ENCODE measurements at regions not wholly inside any gene's neighbourhood (a gene's known extent, or its start where the extent isn't known, plus 50 kb on each side); places are given as distances from the start of the nearest gene placed in this dataset.

- in situ Hi-C loops (cut with HindIII; ENCODE audit: low pct_unique_long_range_greater_than_20kb, low sequenced_read_pairs): no loop called here
Measured at GRCh38 chr16:76866994-76867393, 324.0 kb upstream of the MON1B start.

GRCh38 chr16:76875898-76876297, 315.1 kb upstream of the MON1B start:
- Histone ChIP-seq H3K27ac (ENCODE audit: low read length) (no peak overlapping the region), H3K27me3 (ENCODE audit: control insufficient read depth, insufficient read depth, low read length) (no peaks in the 10 kb centered on the region), H3K4me1 (ENCODE audit: control insufficient read depth, insufficient read depth, low read length) (no peaks in the 10 kb centered on the region), H3K9me3 (ENCODE audit: control insufficient read depth, insufficient read depth, low read depth, low read length) (no peaks in the 10 kb centered on the region), H3K4me3 (ENCODE audit: low read depth in 2 of 2, low read length in 2 of 2) (no peak overlapping the region), H3K36me3 (ENCODE audit: control insufficient read depth, insufficient read depth, low read length) (no peaks in the 10 kb centered on the region)
- CTCF ChIA-PET: no interaction called here
- intact Hi-C loops (cut with micrococcal nuclease; ENCODE audit: unreplicated experiment): no loop called here
- BruUV-seq (replicated peaks): no TSS peak
- POLR2A ChIA-PET: no interaction called here
- TF ChIP-seq CTCF (IDR thresholded peaks at IDR 0.05) (no peak), POLR2AphosphoS5 (IDR thresholded peaks at IDR 0.05; ENCODE audit: low read depth, low read length) (no peak), SIN3A (IDR thresholded peaks at IDR 0.05; ENCODE audit: borderline replicate concordance, insufficient read depth, low read depth, low read length) (no peak), TCF7L2 (IDR thresholded peaks at IDR 0.05; ENCODE audit: low read depth, low read length) (no peak), REST (IDR thresholded peaks at IDR 0.05; ENCODE audit: insufficient read depth in 1 of 2, low read depth in 2 of 2, low read length in 1 of 2) (no peak)
- in situ Hi-C loops (cut with HindIII; ENCODE audit: low pct_unique_long_range_greater_than_20kb, low sequenced_read_pairs): no loop called here
- DNase-seq (ENCODE audit: low read depth, low spot score) (no peak), ATAC-seq (no peak)

More at GRCh38 chr16:76866994-76867393, 324.0 kb upstream of the MON1B start:
- ChIA-PET POLR2A (no interaction called here), CTCF (no interaction called here)
- H3K36me3 ChIP-seq (ENCODE audit: control insufficient read depth, insufficient read depth, low read length): no peaks in the 10 kb centered on the region
- H3K27me3 ChIP-seq (ENCODE audit: control insufficient read depth, insufficient read depth, low read length): no peaks in the 10 kb centered on the region
- H3K9me3 ChIP-seq (ENCODE audit: control insufficient read depth, insufficient read depth, low read depth, low read length): no peaks in the 10 kb centered on the region
- TF ChIP-seq CTCF (IDR thresholded peaks at IDR 0.05) (no peak), SIN3A (IDR thresholded peaks at IDR 0.05; ENCODE audit: borderline replicate concordance, insufficient read depth, low read depth, low read length) (no peak), POLR2AphosphoS5 (IDR thresholded peaks at IDR 0.05; ENCODE audit: low read depth, low read length) (no peak), TCF7L2 (IDR thresholded peaks at IDR 0.05; ENCODE audit: low read depth, low read length) (no peak), REST (IDR thresholded peaks at IDR 0.05; ENCODE audit: insufficient read depth in 1 of 2, low read depth in 2 of 2, low read length in 1 of 2) (no peak)
- no peaks in the 10 kb centered on the region for H3K4me1 ChIP-seq (ENCODE audit: control insufficient read depth, insufficient read depth, low read length)
- DNase-seq (ENCODE audit: low read depth, low spot score) (no peak), ATAC-seq (no peak)
- H3K27ac ChIP-seq (ENCODE audit: low read length): no peak overlapping the region
- no TSS peak for BruUV-seq (replicated peaks)
- intact Hi-C loops (cut with micrococcal nuclease; ENCODE audit: unreplicated experiment): no loop called here
- H3K4me3 ChIP-seq (ENCODE audit: low read depth in 2 of 2, low read length in 2 of 2): no peak overlapping the region
